ENCODE measurements at regions not wholly inside any gene's neighbourhood (a gene's known extent, or its start where the extent isn't known, plus 50 kb on each side); places are given as distances from the start of the nearest gene placed in this dataset.
"Not testable (repeated sequence)": the region's sequence is repeated elsewhere in the genome, so short reads cannot be mapped to it uniquely, and the experiment has no call there.

DNA sequence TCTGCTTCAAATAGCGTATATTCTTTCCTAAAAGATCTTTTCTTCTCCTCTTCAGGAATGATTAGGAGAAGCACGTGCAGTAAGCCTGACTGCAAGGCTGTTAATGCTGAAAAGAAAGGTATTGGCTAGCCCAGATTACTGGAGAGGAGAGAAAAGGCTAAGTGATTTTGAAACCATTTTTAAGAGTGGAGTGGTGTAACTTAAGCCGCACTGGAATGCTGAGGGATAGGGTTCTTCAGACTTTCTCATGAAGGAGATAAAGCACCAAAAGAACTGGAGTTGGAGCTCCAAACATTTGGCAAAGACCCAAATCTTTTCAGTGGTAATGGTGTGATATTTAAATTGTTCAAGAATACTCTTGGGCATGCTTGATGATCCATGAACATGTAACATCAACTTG, 388.3 kb downstream of the COG6 start:
- no peak for DNase-seq (ENCODE audit: low spot score)

DNA sequence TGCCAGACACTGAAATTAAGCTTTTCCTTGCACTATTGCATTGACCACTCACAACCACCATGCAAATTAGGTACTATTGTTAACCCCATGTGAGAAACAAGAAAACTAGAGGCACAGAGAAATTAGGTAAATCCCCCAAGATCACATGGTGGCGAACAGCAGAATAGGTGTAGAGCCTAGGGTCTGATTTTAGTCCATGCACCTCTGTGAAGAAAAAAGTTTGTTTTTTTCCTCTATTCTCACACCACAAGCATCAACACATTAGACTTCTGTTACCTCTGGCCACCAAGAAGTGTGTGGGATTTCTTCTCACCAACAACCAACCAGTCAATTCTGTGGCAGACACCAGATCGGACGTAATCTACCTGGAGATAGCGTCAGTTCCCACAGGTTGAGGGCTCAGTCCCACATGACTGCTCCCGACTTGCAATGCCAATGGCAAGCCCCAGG, 391.9 kb downstream of the COG6 start:
- no peak for DNase-seq (ENCODE audit: low spot score)

DNA sequence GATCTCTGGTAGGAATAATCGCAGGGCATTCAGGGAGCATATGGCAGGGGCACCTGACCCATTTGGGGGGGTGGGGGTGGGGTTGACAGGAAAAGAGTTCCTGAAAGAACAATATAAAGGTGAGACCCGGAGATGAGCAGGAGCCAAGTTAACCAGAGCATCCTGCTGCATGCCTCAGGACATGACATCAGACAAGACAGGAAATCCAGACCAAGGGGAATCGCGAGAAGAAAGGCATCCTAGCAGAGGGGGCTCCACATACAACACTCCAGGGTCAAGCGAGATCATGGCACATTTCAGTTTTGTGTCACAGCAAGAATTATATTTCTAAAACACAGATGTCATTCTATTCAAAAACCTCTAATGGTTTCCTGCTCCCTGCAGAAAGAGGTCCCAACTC, 393.1 kb downstream of the COG6 start:
- no peak for DNase-seq (ENCODE audit: low spot score)

DNA sequence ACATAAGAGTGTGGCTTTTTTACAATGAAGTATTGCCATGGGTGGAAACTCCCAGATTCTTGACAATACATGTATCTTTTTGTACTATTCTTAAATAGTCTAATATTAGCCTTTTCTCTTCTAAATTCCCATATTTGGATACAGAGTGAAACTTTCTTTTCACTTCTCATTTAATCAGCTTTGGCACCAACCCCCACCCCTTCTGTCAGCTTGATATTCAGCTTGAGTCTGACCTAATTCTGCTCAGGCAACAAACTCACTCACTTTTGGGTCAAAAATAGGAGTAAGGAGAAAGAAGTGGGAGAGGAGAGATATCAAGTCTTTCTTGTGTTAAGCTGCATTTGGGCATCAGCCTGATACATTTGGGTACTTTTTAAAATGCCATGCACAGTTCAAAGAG, 397.5 kb downstream of the COG6 start:
- no peak for DNase-seq (ENCODE audit: low spot score)

DNA sequence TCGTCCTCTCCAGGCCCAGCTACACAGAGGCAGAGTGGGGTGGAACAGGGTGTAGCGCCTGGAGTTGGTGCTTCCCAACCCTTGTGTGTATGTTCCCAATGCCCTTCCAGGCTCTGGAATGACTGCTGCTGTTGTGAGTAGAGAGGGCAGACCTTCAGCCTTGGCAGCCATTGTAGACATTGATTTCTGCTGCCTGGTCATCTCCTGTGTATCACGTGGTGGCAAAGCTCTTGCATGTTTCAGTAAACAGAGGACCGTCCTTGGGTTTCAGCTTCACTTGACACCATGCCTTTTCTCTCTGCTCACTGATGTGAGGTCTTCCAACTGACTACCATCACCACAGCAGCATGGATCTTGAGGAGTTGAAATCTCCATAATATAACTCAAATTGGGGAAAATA, 397.9 kb downstream of the COG6 start:
- DNase-seq (ENCODE audit: low spot score) = no peak

DNA sequence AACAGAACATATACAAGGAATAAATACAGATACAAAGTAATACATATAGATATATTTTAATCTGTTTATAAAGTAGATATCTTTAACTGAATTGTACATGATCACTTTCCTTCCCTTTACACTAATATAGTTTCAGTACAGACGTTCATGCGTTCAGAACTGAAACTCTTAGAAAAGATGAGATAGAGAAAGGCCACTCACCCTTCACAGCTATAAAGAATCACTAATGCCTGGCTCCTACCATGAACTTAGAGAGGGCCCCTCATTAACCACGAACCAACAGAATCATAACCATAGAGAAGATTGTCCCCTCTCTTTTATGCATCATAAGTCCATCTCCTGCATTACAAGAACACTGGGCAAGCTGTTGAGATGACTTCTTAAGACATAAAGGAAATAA, 399.0 kb downstream of the COG6 start:
- DNase-seq (ENCODE audit: low spot score) = not testable (repeated sequence)

DNA sequence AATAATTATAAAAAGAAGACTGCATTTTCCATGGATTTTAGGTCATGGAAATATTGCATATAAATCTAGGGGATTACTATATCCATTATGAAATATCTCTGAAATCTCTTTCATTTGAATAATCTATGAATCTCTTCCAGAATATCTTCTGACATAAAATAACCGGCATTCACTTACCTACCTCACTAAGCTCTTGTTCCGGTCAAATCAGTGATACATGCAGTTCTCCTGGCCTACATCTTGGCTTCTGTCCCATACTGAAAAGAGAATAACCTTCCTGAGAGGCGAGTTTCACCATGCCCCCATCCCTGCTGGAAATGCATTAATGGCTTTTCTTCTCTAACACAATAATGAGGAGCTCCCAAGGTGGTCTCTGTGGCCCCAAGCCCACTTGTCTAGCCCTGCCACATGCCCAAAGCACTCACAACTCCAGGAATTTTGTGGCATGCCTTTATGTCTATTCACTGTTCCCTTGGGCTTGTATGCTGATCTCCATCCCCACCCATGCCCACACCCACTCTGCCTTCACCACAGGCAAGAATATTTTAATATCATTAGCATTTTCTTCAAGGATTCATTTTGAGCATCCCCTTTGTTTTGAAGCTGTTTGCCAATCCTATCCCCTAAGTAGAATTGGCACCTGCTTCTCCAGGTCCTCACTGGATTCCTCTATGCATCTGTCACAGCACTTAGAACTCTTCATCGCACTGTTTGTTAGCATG, 401.6 kb downstream of the COG6 start:
- no peak for DNase-seq (ENCODE audit: low spot score)

DNA sequence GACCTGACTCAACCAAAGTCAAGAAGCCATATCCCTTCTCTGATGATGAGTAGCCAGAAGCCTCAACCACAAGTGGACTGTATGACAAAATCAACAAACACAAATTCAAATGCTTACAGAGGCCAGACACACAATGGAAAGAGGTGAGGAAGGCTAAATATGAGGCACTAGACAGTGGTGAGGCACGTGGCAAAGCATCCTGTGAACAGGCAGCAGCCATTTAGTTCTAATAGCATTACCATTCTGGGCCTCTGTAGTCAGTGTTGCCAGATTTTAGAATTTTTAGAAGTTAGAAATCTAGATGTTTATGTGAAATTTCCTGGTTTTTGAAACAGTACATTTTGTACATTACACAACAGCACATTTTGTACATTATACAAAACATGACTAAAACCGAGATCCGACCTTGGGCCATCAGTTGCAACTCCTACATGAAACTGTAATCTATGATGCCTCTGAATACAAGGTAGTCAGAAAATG, 403.3 kb downstream of the COG6 start:
- DNase-seq (ENCODE audit: low spot score) = no peak

DNA sequence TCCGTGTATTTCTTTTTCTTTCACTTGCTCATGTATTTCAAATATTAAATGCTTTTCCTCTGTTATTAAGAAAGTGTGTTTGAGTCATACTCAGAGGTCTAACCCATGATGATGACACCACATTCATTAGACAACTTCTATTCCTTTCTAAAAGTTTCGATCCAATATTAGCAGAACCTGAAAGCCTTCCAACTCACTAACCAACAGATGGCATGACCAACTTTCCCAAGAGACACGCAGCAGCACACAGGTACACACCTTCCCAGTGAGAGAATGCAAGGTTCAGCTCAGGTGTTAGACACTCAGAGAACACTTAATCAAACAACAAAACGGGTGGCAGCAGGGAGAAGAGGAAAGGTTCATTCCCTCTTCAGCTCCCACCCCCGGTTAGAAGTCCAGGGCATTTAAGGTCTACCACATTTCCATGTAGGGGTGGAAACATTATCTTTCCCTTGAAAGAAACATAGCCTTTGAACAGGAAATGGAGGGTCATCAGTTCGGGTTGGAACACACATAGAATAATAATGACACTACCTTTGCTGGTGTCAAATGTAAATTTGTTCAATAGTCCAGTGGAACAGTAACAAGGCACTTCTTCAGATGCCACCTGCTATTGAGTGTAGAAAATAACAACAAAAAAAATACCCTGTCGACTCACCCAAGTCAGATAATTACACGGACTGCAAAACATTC, 404.2 kb downstream of the COG6 start:
- no peak for DNase-seq (ENCODE audit: low spot score)

DNA sequence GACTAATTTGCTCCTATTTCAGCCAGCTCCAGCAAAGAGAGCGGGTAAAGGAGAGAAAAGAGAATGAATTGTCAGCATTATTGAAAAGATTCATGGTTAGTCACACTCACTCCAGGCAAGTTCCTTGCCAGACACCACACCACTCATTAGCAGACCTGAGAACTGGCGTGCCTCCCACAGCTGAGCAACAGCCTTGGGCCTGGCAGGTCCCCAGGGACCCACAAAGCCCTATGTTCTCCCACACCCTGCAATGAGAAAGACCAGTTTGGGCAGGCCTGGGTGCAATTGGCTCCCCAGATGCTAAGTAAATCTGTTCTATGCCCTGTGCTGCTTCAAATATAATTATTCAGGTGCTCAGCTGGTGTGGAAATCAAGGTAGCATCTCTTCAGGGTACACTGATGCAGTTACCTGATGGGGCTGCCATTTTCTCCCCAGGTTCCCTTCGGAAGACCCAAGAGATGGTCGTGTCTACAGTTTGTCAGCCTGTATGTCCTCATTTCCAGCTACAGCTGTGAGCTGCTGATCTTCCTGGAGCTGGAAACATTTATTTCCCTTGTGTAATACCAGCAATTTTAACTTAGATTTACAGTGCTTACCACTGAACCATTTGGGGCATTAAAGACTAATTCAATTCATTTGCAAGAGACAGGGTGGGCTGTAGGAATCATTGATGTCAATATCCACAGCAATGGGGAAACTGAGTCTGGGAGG, 405.0 kb downstream of the COG6 start:
- DNase-seq (ENCODE audit: low spot score) = no peak

DNA sequence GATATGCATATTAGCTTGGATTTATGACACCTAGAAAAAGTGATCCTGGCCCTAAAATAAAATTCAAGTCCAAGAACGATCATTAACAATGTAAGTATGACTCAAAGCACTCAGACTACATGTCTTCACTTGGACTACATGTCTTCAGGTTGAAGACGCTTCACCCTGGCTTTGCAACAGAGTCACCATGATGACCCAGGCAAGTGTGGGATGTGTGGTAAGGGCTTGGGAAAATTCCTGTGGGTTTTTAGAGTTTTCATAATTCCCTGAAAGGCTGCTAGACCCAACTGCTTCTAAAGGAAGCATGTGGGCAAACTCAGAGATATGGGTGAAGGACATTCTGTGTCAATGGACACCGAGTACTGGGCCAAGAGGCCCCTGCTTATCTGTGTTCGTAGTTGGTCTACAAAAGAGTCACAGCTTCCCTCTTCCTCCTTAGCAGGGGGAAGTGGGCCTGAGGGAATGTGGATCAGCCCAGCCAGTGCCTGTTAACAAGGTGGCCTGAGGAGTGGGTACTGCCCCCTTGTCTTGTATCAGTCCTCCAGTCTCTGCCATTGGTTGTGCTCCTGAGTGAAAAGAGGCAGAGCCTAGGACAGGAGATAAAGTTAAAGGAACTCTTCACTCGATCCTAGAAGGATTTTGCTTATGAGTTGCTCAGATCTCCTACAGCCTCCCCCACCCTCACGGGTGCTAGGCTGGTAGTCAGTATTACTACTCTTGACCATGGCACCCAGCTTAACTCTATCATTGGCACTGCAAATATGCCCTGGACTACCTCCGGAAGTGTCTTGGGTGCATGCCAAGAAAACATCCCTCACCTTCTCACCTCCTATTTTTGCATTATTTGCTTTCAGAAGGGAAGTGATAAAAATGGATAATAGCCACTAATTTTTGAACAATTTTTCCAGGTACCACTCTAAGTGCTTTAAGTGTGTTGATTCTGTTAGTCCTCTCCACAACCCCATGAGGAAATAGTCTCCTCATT, 406.3 kb downstream of the COG6 start:
- DNase-seq (ENCODE audit: low spot score) = no peak

DNA sequence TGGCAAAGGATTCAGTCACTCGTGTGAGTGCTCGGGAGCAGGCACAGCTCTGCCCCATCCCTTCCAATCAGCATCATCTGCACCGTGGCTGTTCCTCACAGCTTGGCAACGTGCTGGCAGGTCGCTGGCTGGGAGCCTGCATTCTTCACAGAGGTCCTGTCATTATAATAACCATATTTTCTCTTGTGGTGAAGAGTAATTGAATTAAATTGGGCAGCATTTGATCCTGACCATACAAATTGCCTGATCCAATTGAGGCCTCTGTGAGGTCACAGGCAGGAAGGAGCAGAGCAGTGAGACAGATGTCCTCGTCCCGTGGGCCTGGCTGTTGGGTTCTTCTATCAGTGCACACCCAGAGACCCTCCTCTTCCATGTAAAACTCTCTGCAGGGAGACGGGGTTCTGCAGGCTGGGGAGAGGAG, 407.8 kb downstream of the COG6 start:
- no peak for DNase-seq (ENCODE audit: low spot score)

DNA sequence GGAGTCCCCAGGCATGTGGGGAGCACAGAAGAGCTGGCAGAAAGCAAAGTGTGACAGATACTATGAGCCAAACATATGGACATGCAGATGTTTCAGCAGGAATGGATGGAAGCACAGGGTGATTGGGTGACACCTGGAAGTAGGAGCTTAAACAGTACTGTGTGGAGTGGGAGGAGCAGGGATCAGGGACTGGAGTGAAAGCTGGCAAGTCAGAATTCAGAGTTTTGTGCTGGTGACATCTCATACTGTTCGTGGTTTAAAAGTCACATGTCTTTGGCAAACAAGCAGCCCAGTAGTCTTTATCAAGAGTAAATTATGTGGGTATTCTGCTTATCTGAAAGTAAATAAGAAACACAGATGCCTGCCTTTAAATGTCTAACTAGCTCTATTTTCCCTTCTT, 408.2 kb downstream of the COG6 start:
- DNase-seq (ENCODE audit: low spot score) = no peak

DNA sequence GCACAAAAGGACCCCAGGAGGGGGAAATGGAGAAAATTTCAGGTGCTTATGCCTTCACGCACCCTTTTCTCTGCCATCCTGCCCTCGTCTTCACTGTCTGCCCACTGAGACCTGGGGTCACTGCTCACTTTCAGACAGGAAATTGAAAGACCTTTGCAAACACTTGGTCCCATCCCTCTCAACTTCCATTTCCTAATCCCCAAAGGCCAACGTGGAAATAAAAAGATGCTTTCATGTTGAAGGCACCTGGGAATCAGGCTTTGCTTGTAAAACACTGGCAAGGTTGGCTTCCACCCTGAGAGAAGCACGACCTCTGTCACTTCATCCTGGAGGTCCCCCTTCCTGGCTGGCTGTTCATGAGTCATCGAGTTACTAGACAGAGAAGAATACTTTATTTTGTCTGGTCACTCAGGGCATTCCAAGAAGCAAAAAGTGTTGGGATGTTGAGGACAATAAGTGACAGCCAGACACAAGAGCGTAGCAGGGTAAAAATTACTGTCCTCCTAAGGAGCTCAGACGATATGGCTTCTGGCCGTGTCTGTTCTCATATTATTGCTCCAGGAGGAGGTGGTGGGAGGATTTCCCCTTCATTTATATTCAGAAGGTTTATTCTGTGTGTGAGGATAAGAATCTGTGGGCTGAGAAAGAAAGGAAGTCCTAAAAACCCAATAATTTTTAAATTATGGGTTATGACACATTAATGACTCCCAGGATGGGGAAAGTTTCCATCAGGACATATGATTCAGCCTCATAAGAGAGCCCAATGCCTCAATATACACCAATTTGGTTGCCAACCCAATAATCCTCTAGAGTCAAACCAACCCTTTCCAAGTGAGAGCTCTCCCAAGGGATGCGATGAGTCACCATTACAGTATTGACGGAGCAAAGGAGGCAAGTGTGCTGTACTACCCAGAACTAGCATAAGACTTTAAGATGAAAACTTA, 409.0 kb downstream of the COG6 start:
- DNase-seq (ENCODE audit: low spot score) = no peak

DNA sequence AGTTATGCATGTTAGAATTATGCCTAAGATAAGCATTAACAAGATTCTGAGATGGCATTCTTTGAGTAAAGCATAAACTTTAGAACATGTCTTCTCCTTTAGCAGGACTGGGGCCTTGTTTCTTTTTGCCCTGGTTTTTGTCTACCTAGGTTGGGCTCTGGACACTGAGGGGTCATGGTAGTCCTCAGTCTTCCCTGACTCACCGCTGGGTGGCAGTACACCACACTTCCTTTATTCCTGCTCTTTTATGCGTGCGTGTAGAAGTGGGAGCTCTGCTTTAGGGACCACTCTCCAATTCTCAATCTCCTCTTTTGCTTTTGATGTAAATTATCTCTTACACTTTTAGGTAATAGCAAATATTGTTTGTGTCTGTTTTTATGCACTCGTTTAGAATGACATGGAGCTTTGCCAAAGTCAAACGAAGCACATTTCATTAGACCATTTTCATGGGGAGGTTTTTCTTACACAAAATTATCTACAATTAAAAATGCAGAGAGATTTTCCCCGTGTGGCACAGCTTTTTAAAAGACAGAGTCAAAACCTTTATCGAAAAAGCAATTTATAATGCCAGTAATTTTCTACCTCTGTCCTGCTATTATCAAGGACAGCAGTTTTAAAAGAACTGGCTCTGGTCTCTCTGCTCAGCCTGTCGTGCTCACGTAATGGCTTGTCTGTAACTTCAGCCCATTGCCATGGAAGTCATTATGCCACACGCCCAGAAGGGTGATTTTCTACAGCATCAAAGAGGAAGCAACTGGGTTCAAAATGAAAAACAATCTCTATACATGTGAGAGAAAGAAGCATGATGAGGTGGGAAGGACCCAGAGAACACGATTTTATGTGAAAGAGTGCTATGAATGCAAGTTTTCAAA, 413.9 kb downstream of the COG6 start:
- DNase-seq (ENCODE audit: low spot score) = peak; percentile 68

DNA sequence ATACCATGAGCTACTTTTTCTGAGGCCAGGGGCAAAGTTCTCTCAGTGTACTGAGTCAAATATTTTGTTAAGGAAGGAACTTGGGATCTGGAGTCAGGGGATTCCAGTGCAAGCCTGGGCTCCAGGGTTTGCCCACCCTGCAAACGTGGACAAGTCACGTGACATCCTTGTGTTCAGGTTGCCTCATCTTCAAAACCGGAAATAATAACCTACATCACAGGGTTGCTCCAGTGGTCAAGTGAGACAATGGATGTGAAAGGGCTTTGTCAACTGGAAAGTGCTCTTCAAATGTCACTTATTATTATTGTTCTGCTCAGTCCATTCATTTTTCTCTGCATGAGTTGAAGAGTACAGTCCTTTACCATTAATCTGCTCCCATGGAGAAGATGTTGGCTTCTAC, 414.9 kb downstream of the COG6 start:
- DNase-seq (ENCODE audit: low spot score) = no peak

DNA sequence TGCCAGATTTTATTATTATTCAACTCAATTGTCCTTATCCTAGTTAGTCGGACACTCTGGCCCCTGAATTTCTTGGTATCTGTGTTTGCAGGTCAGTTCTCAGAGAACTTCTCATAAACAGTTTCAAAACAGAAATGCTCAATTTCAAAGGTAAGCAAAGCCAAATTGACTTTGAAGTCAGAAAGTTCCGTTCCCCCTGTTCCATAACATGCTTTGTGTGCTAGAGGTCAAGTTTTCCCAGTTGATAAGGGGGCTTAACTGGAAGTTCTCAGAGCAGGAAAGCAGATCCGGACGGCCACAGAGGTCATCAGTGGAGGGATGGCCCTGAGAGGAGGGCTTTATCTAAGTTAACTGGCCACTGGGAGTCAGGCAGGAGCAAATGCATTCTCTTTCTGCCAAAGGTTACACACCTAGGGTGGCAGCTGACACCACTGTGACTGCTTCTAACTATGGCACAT, 417.2 kb downstream of the COG6 start:
- no peak for DNase-seq (ENCODE audit: low spot score)

DNA sequence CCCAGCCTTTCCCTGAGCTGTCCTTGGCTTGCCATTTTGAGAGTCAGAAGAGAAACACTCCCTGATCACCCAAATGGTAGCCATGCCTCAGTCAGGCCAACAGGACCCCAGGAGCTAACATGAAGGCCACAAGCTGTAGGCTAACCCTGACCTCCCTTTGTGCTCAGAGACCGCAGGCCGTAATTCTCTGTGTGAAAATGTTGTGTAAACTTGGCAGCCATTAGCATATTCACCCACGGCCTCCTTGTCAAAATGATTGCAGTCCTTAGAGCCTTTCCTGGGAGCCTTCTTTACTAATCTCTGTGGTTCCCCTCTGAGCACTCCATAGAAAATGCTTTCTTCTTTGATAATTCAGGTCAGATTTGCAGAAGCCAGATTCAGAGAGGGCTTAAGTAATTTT, 418.9 kb downstream of the COG6 start:
- DNase-seq (ENCODE audit: low spot score) = no peak

DNA sequence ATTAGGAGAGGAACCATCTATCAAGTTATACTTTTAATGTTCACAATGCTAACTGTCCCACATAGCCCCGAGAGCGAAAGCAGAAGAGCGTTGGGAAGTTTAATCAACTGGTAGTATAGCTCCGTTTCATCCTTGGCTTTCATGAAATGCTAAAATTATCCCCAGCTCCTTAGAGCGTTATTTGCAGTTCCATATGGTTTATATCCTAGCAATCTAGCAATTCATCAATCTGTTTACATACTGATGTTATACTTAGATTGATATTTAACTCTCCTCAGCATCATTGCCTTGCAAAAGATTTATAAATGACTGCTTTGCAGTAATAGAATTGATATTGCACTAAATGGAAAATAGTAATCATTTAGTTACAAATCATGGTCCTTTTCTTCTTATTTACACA, 419.8 kb downstream of the COG6 start:
- no peak for DNase-seq (ENCODE audit: low spot score)

Data from SW480 (cell line).